HEK293 (cell line): ENCODE measurements at regions not wholly inside any gene's neighbourhood (a gene's known extent, or its start where the extent isn't known, plus 50 kb on each side); places are given as distances from the start of the nearest gene placed in this dataset.

Source experiments
- ATF2 ChIP-seq: fragments of 450-650 bp; formaldehyde crosslinking; IDR thresholded peaks from 2 replicates; pipeline ENCODE4 v1.5.1; 2016; ENCODE audit warnings: missing biosample characterization, missing genetic modification characterization, low read depth
- CTCF ChIP-seq: fragments of 450-650 bp; formaldehyde crosslinking; IDR thresholded peaks from 2 replicates; pipeline ENCODE4 v1.5.1; 2016; ENCODE audit warnings: missing biosample characterization, missing genetic modification characterization
- MYNN ChIP-seq: fragments of 450-650 bp; formaldehyde crosslinking; IDR thresholded peaks from 2 replicates; pipeline ENCODE4 v1.5.1; 2016; ENCODE audit warnings: missing biosample characterization, missing genetic modification characterization, borderline replicate concordance
- TCF7L2 ChIP-seq: IDR thresholded peaks from 2 replicates; pipeline ENCODE4 v1.6.1; 2011; ENCODE audit warnings: low read depth, mild to moderate bottlenecking, inconsistent platforms, low read length, moderate library complexity, borderline replicate concordance
- ZNF324 ChIP-seq: fragments of 450-650 bp; formaldehyde crosslinking; IDR thresholded peaks from 2 replicates; pipeline ENCODE4 v1.5.1; 2016; ENCODE audit warnings: missing biosample characterization, missing genetic modification characterization
- ZNF560 ChIP-seq: fragments of 450-650 bp; formaldehyde crosslinking; IDR thresholded peaks from 2 replicates; pipeline ENCODE4 v1.5.1; 2017; ENCODE audit warnings: missing biosample characterization, missing genetic modification characterization, borderline replicate concordance
- TF ChIP-seq, protein P1 (sequence below): fragments of 450-650 bp; formaldehyde crosslinking; IDR thresholded peaks from 2 replicates; pipeline ENCODE4 v1.5.1; 2016; ENCODE audit warnings: missing biosample characterization, missing genetic modification characterization

- TF ChIP-seq ATF2 (tag by site-specific recombination), result no peak
- no peak for TF ChIP-seq ZNF560 (tag by site-specific recombination)
- TF ChIP-seq TCF7L2, result no peak
- no peak for TF ChIP-seq CTCF (tag by site-specific recombination)
- TF ChIP-seq, protein P1, sequence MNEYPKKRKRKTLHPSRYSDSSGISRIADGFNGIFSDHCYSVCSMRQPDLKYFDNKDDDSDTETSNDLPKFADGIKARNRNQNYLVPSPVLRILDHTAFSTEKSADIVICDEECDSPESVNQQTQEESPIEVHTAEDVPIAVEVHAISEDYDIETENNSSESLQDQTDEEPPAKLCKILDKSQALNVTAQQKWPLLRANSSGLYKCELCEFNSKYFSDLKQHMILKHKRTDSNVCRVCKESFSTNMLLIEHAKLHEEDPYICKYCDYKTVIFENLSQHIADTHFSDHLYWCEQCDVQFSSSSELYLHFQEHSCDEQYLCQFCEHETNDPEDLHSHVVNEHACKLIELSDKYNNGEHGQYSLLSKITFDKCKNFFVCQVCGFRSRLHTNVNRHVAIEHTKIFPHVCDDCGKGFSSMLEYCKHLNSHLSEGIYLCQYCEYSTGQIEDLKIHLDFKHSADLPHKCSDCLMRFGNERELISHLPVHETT (tag by site-specific recombination), result no peak
- TF ChIP-seq MYNN (tag by site-specific recombination), result no peak
- TF ChIP-seq ZNF324, result no peak
Observed at GRCh38 chr4:8672486-8672885, 79.9 kb downstream of the CPZ start.
